HepG2 (cell line): ENCODE measurements at regions not wholly inside any gene's neighbourhood (a gene's known extent, or its start where the extent isn't known, plus 50 kb on each side); places are given as distances from the start of the nearest gene placed in this dataset.

Experiments used
- ATAC-seq: fragments of 200-7000 bp; cut with Tn5 transposase; 3 replicates; pipeline ENCODE4 v1.9.1; 2020; ENCODE audit warnings: mild to moderate bottlenecking, moderate library complexity
- BruUV-seq: library from RNA; stranded (reverse); fragments of 400-500 nt; replicated peaks from 2 replicates; lab custom pipeline; 2021; lab: Mats Ljungman, UMichigan
- CTCF ChIA-PET: fragments of 300-600 bp; formaldehyde crosslinking; extraction: SDS; loops from one replicate; lab custom pipeline; 2021; ENCODE audit warnings: low total read pairs, inconsistent platforms, low intra/inter-chr PET ratio; lab: Yijun Ruan, JAX
- POLR2A ChIA-PET: fragments of 350-600 bp; sonication (Branson Sonifier 250); formaldehyde crosslinking; loops from one replicate; lab custom pipeline; 2020; ENCODE audit warnings: antibody characterized with exemption, inconsistent platforms; lab: Yijun Ruan, JAX
- DNase-seq: peaks from one replicate; pipeline ENCODE4 v3.0.0-alpha.2; 2015; ENCODE audit warnings: low spot score
- FAIRE-seq: peaks from 3 replicates; lab custom pipeline; 2011; peaks lifted over from hg19 to GRCh38; lab: Jason Lieb, UNC
- H2AFZ ChIP-seq: one replicate; pipeline ENCODE4 v1.6.1; 2011; ENCODE audit warnings: low read length, inconsistent platforms
- H3K27ac ChIP-seq: fragments of 300-600 bp; 3 replicates; pipeline ENCODE4 v1.8.0; 2011; ENCODE audit warnings: mixed run types, mild to moderate bottlenecking, mixed read lengths, low read length, inconsistent platforms; ENCODE audit not compliant: insufficient read depth; ENCODE audit errors: extremely low read length
- H3K27me3 ChIP-seq, 2 experiments: fragments of 200-600 bp in 1 of 2; 2 replicates in 1 of 2; 3 replicates in 1 of 2; pipeline versions ENCODE4 v1.6.0 to v1.8.0; 2011; ENCODE audit warnings: low read length in 2 of 2, mild to moderate bottlenecking in 2 of 2, moderate library complexity in 2 of 2, inconsistent platforms in 1 of 2; ENCODE audit not compliant: insufficient read depth in 2 of 2, control insufficient read depth in 1 of 2
- H3K36me3 ChIP-seq, 2 experiments: fragments of 200-600 bp in 1 of 2; replicated peaks in 1 of 2; 2 replicates in 1 of 2; 3 replicates in 1 of 2; pipeline versions ENCODE4 v1.5.1 to v1.8.0; 2011; ENCODE audit warnings: low read length in 2 of 2, inconsistent platforms in 1 of 2; ENCODE audit not compliant: insufficient read depth in 2 of 2, control insufficient read depth in 1 of 2
- H3K4me1 ChIP-seq: 2 replicates; pipeline ENCODE4 v1.5.1; 2012; ENCODE audit warnings: low read length, inconsistent platforms; ENCODE audit not compliant: insufficient read depth
- H3K4me2 ChIP-seq: 2 replicates; pipeline ENCODE4 v1.6.0; 2011; ENCODE audit warnings: low read depth, low read length, inconsistent platforms
- H3K4me3 ChIP-seq, 3 experiments: fragments of 200-600 bp in 1 of 3; sonication (generic), shearing (Covaris generic) in 1 of 3; replicated peaks in 1 of 3; 2 replicates each; pipeline ENCODE4 v1.5.1; 2011 to 2016; ENCODE audit warnings: low read length in 3 of 3, inconsistent platforms in 2 of 3, low read depth in 2 of 3, mild to moderate bottlenecking in 2 of 3, control low read depth in 1 of 3, mixed read lengths in 1 of 3; ENCODE audit not compliant: insufficient read depth in 1 of 3
- H3K79me2 ChIP-seq: one replicate; pipeline ENCODE4 v1.6.1; 2011; ENCODE audit warnings: low read length, inconsistent platforms; ENCODE audit not compliant: insufficient read depth
- H3K9ac ChIP-seq: 2 replicates; pipeline ENCODE4 v1.6.0; 2011; ENCODE audit warnings: mild to moderate bottlenecking, low read depth, low read length, inconsistent platforms; ENCODE audit not compliant: insufficient read depth
- H3K9me3 ChIP-seq: 2 replicates; pipeline ENCODE4 v1.5.1; 2012; ENCODE audit warnings: mild to moderate bottlenecking, low read length
- H4K20me1 ChIP-seq: 2 replicates; pipeline ENCODE4 v1.6.0; 2011; ENCODE audit warnings: inconsistent platforms, mild to moderate bottlenecking, low read length, moderate library complexity; ENCODE audit not compliant: insufficient read depth
- EP300 ChIP-seq, 3 experiments: sonication (generic) in 1 of 3; formaldehyde crosslinking in 1 of 3; IDR thresholded peaks; 2 replicates each; pipeline versions ENCODE4 v1.5.1 to v1.6.1; 2011 to 2020; ENCODE audit warnings: low read depth in 2 of 3, low read length in 2 of 3, borderline replicate concordance in 1 of 3, improper control_type of control experiment in 1 of 3, mild to moderate bottlenecking in 1 of 3, missing genetic modification reagents in 1 of 3, moderate library complexity in 1 of 3
- HMGXB3 ChIP-seq: sonication (generic); formaldehyde crosslinking; IDR thresholded peaks from 2 replicates; pipeline ENCODE4 v1.4.0; 2020; ENCODE audit warnings: missing genetic modification reagents, borderline replicate concordance
- KMT2B ChIP-seq: IDR thresholded peaks from 2 replicates; pipeline ENCODE4 v1.6.1; 2016; ENCODE audit warnings: missing genetic modification reagents, missing compliant biosample characterization
- NCOA5 ChIP-seq: sonication (generic); formaldehyde crosslinking; IDR thresholded peaks from 2 replicates; pipeline ENCODE4 v1.4.0; 2020; ENCODE audit warnings: missing genetic modification reagents
- PRDM15 ChIP-seq: sonication (generic); formaldehyde crosslinking; IDR thresholded peaks from 2 replicates; pipeline ENCODE4 v1.4.0; 2020; ENCODE audit warnings: missing genetic modification reagents
- ZBTB46 ChIP-seq: sonication (generic); formaldehyde crosslinking; IDR thresholded peaks from 2 replicates; pipeline ENCODE4 v1.4.0; 2020; ENCODE audit warnings: mild to moderate bottlenecking, missing genetic modification reagents, borderline replicate concordance
- ZFP82 ChIP-seq: sonication (generic); formaldehyde crosslinking; IDR thresholded peaks from 2 replicates; pipeline ENCODE4 v1.5.1; 2020; ENCODE audit warnings: mild to moderate bottlenecking, missing genetic modification reagents, borderline replicate concordance
- WGBS: methylation state at CpG from one replicate; pipeline ENCODE4 v1.1.6; 2017; ENCODE audit warnings: low lambda C conversion rate; 5-methylcytosine and 5-hydroxymethylcytosine counted together
- in situ Hi-C: cut with HindIII; loops from 2 replicates; pipeline ENCODE4 v1.10.0; 2017; ENCODE audit warnings: low pct_unique_long_range_greater_than_20kb; ENCODE audit not compliant: extremely low pct_ligation_motif_present
- intact Hi-C: fragments of 100-400 bp; cut with micrococcal nuclease; formaldehyde crosslinking; loops from one replicate; pipeline ENCODE4 v1.10.0; 2022; ENCODE audit not compliant: unreplicated experiment
- TF ChIP-seq, protein P1 (sequence below): sonication (generic); formaldehyde crosslinking; IDR thresholded peaks from 2 replicates; pipeline ENCODE4 v1.4.0; 2020; ENCODE audit warnings: mild to moderate bottlenecking, missing genetic modification reagents
- TF ChIP-seq, protein P2 (sequence below): sonication (generic); formaldehyde crosslinking; IDR thresholded peaks from 2 replicates; pipeline ENCODE4 v1.8.0; 2022; ENCODE audit warnings: mild to moderate bottlenecking, missing genetic modification reagents, borderline replicate concordance

GRCh38 chr2:2826209-2826551 lies 495.1 kb upstream of the MYT1L start (continued):
- TF ChIP-seq EP300 (IDR thresholded peaks at IDR 0.05; ENCODE audit: low read depth in 2 of 2, low read length in 2 of 2) (no peak), EP300 (CRISPR knock-in tag; IDR thresholded peaks at IDR 0.05; ENCODE audit: borderline replicate concordance) (no peak)
- TF ChIP-seq, protein P1, sequence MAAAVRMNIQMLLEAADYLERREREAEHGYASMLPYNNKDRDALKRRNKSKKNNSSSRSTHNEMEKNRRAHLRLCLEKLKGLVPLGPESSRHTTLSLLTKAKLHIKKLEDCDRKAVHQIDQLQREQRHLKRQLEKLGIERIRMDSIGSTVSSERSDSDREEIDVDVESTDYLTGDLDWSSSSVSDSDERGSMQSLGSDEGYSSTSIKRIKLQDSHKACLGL (CRISPR knock-in tag) = no peak

DNA sequence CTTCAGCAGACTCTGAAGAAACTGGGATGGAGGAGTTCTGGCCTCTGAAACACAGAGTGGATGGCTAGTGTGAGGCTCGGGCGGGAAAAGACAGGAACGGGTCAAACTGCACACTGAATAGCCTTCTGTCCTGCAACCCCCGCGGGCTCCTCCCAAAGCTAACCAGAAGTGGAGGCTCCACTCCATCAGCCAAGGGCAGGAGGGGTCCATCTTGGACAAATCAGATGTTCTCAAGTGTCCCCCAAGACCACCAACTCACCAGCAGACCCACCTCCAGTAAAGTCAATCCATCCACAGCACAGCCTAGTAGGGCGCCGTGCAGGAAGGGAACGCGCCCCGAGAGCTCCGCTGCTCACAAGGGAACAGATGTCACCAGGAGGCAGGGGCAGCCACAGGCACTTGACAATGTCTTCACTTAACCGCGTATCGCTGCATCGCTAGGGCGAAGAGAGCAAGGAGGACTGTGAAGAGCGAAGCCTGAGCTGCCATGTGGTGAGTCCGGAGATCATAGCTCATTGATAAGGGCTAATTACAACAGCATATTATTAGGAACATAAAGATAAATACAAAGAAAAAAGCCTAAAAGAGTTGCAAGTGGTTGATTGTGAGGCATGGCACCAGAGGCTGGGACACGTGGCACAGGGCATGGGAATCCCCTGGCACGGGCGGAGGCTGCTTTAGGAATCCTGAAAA lies 494.6 kb upstream of the MYT1L start:
- H2AFZ ChIP-seq = no peak overlapping the region
- H3K27me3 ChIP-seq = peaks cover 0 to 34% of the 10 kb centered on the region in 2 experiments; a peak in 3 of 5 replicates
- no peak overlapping the region for H3K9ac ChIP-seq
- H3K9me3 ChIP-seq = peaks cover 7% of the 10 kb centered on the region
- FAIRE-seq (no peak), ATAC-seq (no peak; the same call in 2 of the 3 replicates), DNase-seq (no peak)
- no peaks in the 10 kb centered on the region for H3K79me2 ChIP-seq
- BruUV-seq = no TSS peak
- H3K4me1 ChIP-seq = no peaks in the 10 kb centered on the region
- no peak overlapping the region for H3K27ac ChIP-seq
- 57% methylated on average over 21 of the region's 21 CpGs for WGBS
- no peaks in the 10 kb centered on the region for H3K36me3 ChIP-seq
- ChIA-PET CTCF (no interaction called here), POLR2A (no interaction called here)
- in situ Hi-C loops = no loop called here
- intact Hi-C loops = no loop called here
- no peak overlapping the region for H3K4me2 ChIP-seq
- no peak overlapping the region for H3K4me3 ChIP-seq
- no peaks in the 10 kb centered on the region for H4K20me1 ChIP-seq
- TF ChIP-seq ZFP82 (CRISPR knock-in tag) (no peak), KMT2B (CRISPR knock-in tag) (no peak), HMGXB3 (CRISPR knock-in tag) (no peak), NCOA5 (CRISPR knock-in tag) (no peak), PRDM15 (CRISPR knock-in tag) (no peak), ZBTB46 (CRISPR knock-in tag) (no peak)
- TF ChIP-seq, protein P2, sequence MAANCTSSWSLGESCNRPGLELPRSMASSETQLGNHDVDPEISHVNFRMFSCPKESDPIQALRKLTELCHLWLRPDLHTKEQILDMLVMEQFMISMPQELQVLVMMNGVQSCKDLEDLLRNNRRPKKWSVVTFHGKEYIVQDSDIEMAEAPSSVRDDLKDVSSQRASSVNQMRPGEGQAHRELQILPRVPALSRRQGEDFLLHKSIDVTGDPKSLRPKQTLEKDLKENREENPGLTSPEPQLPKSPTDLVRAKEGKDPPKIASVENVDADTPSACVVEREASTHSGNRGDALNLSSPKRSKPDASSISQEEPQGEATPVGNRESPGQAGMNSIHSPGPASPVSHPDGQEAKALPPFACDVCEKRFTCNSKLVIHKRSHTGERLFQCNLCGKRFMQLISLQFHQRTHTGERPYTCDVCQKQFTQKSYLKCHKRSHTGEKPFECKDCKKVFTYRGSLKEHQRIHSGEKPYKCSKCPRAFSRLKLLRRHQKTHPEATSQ (CRISPR knock-in tag) = no peak
